DND-41 (cell line): ENCODE measurements at regions not wholly inside any gene's neighbourhood (a gene's known extent, or its start where the extent isn't known, plus 50 kb on each side); places are given as distances from the start of the nearest gene placed in this dataset.

Source experiments
- CTCF ChIP-seq: IDR thresholded peaks from 2 replicates; pipeline ENCODE4 v1.5.1; 2012; ENCODE audit warnings: borderline replicate concordance, low read length, moderate library complexity, mild to moderate bottlenecking; ENCODE audit not compliant: poor library complexity, severe bottlenecking; ENCODE audit errors: extremely low read depth
- EZH2 ChIP-seq: IDR thresholded peaks from 3 replicates; pipeline ENCODE4 v1.6.1; 2012; ENCODE audit warnings: borderline replicate concordance, low read depth, mild to moderate bottlenecking, moderate library complexity, low read length, inconsistent platforms; ENCODE audit not compliant: severe bottlenecking

GRCh38 chr6:40950986-40951698, 87.9 kb downstream of the UNC5CL start:
- no peak for TF ChIP-seq CTCF
- no peak for TF ChIP-seq EZH2
